HepG2 (cell line): ENCODE measurements at regions not wholly inside any gene's neighbourhood (a gene's known extent, or its start where the extent isn't known, plus 50 kb on each side); places are given as distances from the start of the nearest gene placed in this dataset.

Source experiments
- CC2D1A ChIP-seq: sonication (generic); formaldehyde crosslinking; IDR thresholded peaks from 2 replicates; pipeline ENCODE4 v1.8.1; 2023; ENCODE audit warnings: mild to moderate bottlenecking, missing genetic modification reagents
- CREBL2 ChIP-seq: sonication (generic); formaldehyde crosslinking; IDR thresholded peaks from 2 replicates; pipeline ENCODE4 v1.8.1; 2023; ENCODE audit warnings: missing genetic modification reagents, mild to moderate bottlenecking, borderline replicate concordance
- DPF2 ChIP-seq: sonication (generic); formaldehyde crosslinking; IDR thresholded peaks from 2 replicates; pipeline ENCODE4 v1.4.0; 2020; ENCODE audit warnings: mild to moderate bottlenecking, low read depth, missing genetic modification reagents, borderline replicate concordance
- FOSL1 ChIP-seq: sonication (generic); formaldehyde crosslinking; IDR thresholded peaks from 2 replicates; pipeline ENCODE4 v1.9.0; 2021; ENCODE audit warnings: missing genetic modification reagents, borderline replicate concordance
- FUBP1 ChIP-seq: sonication (generic); formaldehyde crosslinking; IDR thresholded peaks from 2 replicates; pipeline ENCODE4 v1.5.1; 2020; ENCODE audit warnings: missing genetic modification reagents, mild to moderate bottlenecking, borderline replicate concordance
- HHEX ChIP-seq: IDR thresholded peaks from 2 replicates; pipeline ENCODE4 v1.6.1; 2016; ENCODE audit warnings: control low read depth
- HOXA9 ChIP-seq: sonication (generic); formaldehyde crosslinking; IDR thresholded peaks from 2 replicates; pipeline ENCODE4 v1.8.1; 2022; ENCODE audit warnings: missing genetic modification reagents, mild to moderate bottlenecking, moderate library complexity, borderline replicate concordance
- NR2F6 ChIP-seq, 2 experiments: IDR thresholded peaks; 2 replicates each; pipeline ENCODE4 v1.6.1; 2016; ENCODE audit warnings: antibody characterized with exemption in 1 of 2, mild to moderate bottlenecking in 1 of 2
- POLR2AphosphoS5 ChIP-seq: IDR thresholded peaks from 2 replicates; pipeline ENCODE4 v1.6.1; 2012; ENCODE audit warnings: low read depth, low read length
- REPIN1 ChIP-seq: sonication (generic); formaldehyde crosslinking; IDR thresholded peaks from 2 replicates; pipeline ENCODE4 v1.8.0; 2022; ENCODE audit warnings: missing genetic modification reagents, low read depth, mild to moderate bottlenecking, borderline replicate concordance
- SALL2 ChIP-seq: sonication (generic); formaldehyde crosslinking; IDR thresholded peaks from 2 replicates; pipeline ENCODE4 v1.8.1; 2023; ENCODE audit warnings: mild to moderate bottlenecking, missing genetic modification reagents, inconsistent platforms
- ZNF143 ChIP-seq: sonication (generic); formaldehyde crosslinking; IDR thresholded peaks from 2 replicates; pipeline ENCODE4 v1.4.0; 2020; ENCODE audit warnings: missing genetic modification reagents
- ZNF180 ChIP-seq: sonication (generic); formaldehyde crosslinking; IDR thresholded peaks from 2 replicates; pipeline ENCODE4 v1.4.0; 2020; ENCODE audit warnings: low read depth, missing genetic modification reagents, borderline replicate concordance
- ZNF362 ChIP-seq: sonication (generic); formaldehyde crosslinking; IDR thresholded peaks from 2 replicates; pipeline ENCODE4 v1.4.0; 2020; ENCODE audit warnings: missing genetic modification reagents, mild to moderate bottlenecking, borderline replicate concordance
- ZNF549 ChIP-seq: sonication (generic); formaldehyde crosslinking; IDR thresholded peaks from 2 replicates; pipeline ENCODE4 v1.5.0; 2020; ENCODE audit warnings: missing genetic modification reagents
- ZNF572 ChIP-seq: sonication (generic); formaldehyde crosslinking; IDR thresholded peaks from 2 replicates; pipeline ENCODE4 v1.5.1; 2020; ENCODE audit warnings: mild to moderate bottlenecking, missing genetic modification reagents
- ZNF598 ChIP-seq: sonication (generic); formaldehyde crosslinking; IDR thresholded peaks from 2 replicates; pipeline ENCODE4 v1.5.1; 2020; ENCODE audit warnings: mild to moderate bottlenecking, missing genetic modification reagents, borderline replicate concordance
- ZNF639 ChIP-seq: conservative IDR thresholded peaks from 2 replicates; pipeline ENCODE4 v1.6.1; 2018; ENCODE audit warnings: missing genetic modification reagents
- ZNF652 ChIP-seq: IDR thresholded peaks from 2 replicates; pipeline ENCODE4 v1.6.1; 2016; ENCODE audit warnings: low read depth, borderline replicate concordance
- ZNF7 ChIP-seq: IDR thresholded peaks from 2 replicates; pipeline ENCODE4 v1.6.1; 2016; ENCODE audit warnings: missing biosample characterization, missing genetic modification reagents
- ZNF75D ChIP-seq: sonication (generic); formaldehyde crosslinking; IDR thresholded peaks from 2 replicates; pipeline ENCODE4 v1.8.1; 2023; ENCODE audit warnings: missing genetic modification reagents, mild to moderate bottlenecking, borderline replicate concordance
- ZNF775 ChIP-seq: sonication (generic); formaldehyde crosslinking; IDR thresholded peaks from 2 replicates; pipeline ENCODE4 v1.4.0; 2020; ENCODE audit warnings: missing genetic modification reagents, mild to moderate bottlenecking, moderate library complexity, borderline replicate concordance
- TF ChIP-seq, protein P1 (sequence below): sonication (generic); formaldehyde crosslinking; IDR thresholded peaks from 2 replicates; pipeline ENCODE4 v1.5.0; 2020; ENCODE audit warnings: missing genetic modification reagents

- TF ChIP-seq ZNF639 (CRISPR knock-in tag): no peak
- peak; percentile 100 for TF ChIP-seq ZNF775 (CRISPR knock-in tag)
- TF ChIP-seq REPIN1 (CRISPR knock-in tag): peak; percentile 93
- TF ChIP-seq POLR2AphosphoS5: peak; percentile 30; the same call in 1 of the 2 replicates
- TF ChIP-seq CREBL2 (CRISPR knock-in tag): no peak
- peak; percentile 91; the same call in 1 of the 2 replicates for TF ChIP-seq FUBP1 (CRISPR knock-in tag)
- TF ChIP-seq ZNF598 (CRISPR knock-in tag): no peak; the same call in 1 of the 2 replicates
- TF ChIP-seq ZNF572: no peak
- TF ChIP-seq ZNF180 (CRISPR knock-in tag): no peak
- TF ChIP-seq SALL2 (CRISPR knock-in tag): peak; percentile 74; the same call in 1 of the 2 replicates
- TF ChIP-seq NR2F6 (IDR thresholded peaks at IDR 0.05): peak; percentile 99
- peak; percentile 97 for TF ChIP-seq NR2F6 (CRISPR knock-in tag; IDR thresholded peaks at IDR 0.05)
- TF ChIP-seq, protein P1, sequence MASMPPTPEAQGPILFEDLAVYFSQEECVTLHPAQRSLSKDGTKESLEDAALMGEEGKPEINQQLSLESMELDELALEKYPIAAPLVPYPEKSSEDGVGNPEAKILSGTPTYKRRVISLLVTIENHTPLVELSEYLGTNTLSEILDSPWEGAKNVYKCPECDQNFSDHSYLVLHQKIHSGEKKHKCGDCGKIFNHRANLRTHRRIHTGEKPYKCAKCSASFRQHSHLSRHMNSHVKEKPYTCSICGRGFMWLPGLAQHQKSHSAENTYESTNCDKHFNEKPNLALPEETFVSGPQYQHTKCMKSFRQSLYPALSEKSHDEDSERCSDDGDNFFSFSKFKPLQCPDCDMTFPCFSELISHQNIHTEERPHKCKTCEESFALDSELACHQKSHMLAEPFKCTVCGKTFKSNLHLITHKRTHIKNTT: no peak; the same call in 1 of the 2 replicates
- peak; percentile 99 for TF ChIP-seq HHEX (CRISPR knock-in tag)
- TF ChIP-seq ZNF143 (CRISPR knock-in tag): peak; percentile 53; the same call in 1 of the 2 replicates
- TF ChIP-seq ZNF75D (CRISPR knock-in tag): 0 out of 2 replicates have a peak, but pooled peaks have one; percentile 49
- TF ChIP-seq ZNF652 (CRISPR knock-in tag): no peak; the same call in 1 of the 2 replicates
- no peak for TF ChIP-seq ZNF549 (CRISPR knock-in tag)
- no peak for TF ChIP-seq HOXA9 (CRISPR knock-in tag)
- TF ChIP-seq DPF2: peak; percentile 99
- TF ChIP-seq CC2D1A: no peak
- TF ChIP-seq ZNF7 (CRISPR knock-in tag): peak; percentile 90
- TF ChIP-seq FOSL1 (CRISPR knock-in tag): 0 out of 2 replicates have a peak, but pooled peaks have one; percentile 55
- TF ChIP-seq ZNF362: peak; percentile 84; the same call in 1 of the 2 replicates
These were observed 69.3 kb upstream of the HK2 start (continued) for GRCh38 chr2:74764429-74765272.
